GM04503 (cell line): ENCODE measurements at regions not wholly inside any gene's neighbourhood (a gene's known extent, or its start where the extent isn't known, plus 50 kb on each side); places are given as distances from the start of the nearest gene placed in this dataset.
A peak's percentile ranks its signal among the peaks of the same experiment; 100 is the strongest.
"Not testable (repeated sequence)": the region's sequence is repeated elsewhere in the genome, so short reads cannot be mapped to it uniquely, and the experiment has no call there.

Experiments used
- DNase-seq: peaks from one replicate; pipeline ENCODE4 v3.0.0-alpha.2; 2012; ENCODE audit warnings: low read depth

- DNase-seq: no peak
Observed at GRCh38 chr21:27061770-27062169, 94.9 kb upstream of the ADAMTS5 start.

GRCh38 chr21:27060190-27060589, 93.3 kb upstream of the ADAMTS5 start:
- DNase-seq: no peak

DNA sequence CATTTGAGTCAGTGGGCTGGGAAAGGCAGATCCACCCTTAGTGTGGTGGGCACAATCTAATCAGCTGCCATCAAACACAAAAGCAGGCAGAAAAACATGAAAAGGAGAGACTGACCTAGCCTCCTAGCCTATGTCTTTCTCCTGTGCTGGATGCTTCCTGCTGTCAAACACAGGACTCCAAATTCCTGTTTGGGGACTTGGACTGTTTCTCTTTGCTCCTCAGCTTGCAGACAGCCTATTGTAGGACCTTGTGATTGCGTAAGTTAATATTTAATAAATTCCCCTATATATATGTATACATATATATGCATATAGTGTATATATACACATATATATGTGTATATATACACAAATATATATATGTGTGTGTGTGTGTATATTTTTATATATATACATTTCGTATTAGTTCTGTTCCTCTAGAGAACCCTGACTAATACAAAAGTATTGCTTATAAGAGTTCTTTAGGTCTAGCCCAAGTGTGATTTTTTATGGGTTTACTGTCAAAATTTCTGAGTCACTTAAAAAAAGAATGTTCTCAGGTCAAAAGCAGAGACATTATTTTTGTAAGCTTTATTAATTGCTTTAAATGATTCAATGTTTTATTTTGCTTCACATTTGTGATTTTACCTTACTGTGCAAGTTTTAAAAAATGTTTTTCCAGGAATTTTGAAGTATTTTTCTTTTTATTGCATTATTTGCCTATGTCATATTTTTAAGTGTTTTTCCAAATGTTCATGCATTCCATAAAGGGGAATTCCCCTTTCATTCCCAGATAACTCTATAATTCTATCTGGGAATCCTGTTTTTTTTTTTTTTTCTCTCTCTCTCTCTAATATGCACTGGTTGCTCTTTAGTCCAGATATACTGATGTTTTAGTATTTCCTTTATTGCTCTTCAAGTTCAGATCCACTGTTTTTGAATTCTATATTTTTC, 92.1 kb upstream of the ADAMTS5 start:
- no peak for DNase-seq

DNA sequence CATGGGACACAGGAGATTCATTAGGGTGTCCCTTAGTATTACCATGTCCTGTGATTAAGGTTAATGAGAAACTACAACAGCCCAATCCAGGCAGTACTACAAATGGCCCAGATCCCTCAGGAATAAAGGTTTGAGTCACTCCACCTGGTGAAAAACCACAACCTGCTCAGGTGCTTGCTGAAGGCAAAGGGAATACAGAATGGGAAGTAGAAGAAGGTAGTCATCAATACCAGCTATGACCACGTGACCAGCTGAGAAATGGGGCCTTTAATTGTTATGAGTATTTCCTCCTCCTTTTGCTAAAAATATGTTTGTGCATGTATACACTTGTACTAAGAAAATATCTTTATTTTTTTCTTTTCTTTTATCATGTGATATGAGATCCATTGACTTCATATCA, 91.1 kb upstream of the ADAMTS5 start:
- DNase-seq: no peak

DNA sequence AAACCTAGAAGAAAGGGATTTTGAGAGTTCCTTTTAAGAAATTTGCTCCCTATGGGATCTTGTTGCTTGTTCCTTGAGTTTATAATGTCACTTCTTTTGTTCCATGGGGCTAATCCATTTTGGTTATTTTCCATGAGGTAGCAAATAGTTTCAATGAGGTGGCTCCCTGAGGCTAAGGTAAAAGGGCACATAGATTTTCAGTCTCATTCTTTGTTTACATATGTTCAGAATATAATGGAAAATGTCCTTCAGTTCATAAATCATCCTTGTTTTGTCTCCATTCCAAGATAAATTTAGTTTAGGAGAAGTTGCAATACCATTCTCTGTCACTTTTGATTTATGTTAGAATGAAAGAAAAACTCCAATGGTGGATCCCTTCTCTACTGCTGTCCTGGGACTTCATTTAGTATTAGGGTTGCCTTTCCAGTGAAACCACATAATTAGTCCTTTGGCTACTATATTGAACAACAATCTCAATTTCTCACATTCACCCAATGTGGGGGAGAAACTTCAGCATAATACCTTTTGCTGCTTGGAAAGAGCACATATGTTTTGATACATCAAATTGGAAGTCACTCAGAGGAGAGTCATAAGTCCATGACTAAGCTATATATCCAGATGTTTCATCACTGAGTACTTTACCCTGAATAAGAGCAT, 80.9 kb upstream of the ADAMTS5 start:
- DNase-seq: no peak

- no peak for DNase-seq
Observed at GRCh38 chr21:27047283-27047657, 80.4 kb upstream of the ADAMTS5 start.

DNA sequence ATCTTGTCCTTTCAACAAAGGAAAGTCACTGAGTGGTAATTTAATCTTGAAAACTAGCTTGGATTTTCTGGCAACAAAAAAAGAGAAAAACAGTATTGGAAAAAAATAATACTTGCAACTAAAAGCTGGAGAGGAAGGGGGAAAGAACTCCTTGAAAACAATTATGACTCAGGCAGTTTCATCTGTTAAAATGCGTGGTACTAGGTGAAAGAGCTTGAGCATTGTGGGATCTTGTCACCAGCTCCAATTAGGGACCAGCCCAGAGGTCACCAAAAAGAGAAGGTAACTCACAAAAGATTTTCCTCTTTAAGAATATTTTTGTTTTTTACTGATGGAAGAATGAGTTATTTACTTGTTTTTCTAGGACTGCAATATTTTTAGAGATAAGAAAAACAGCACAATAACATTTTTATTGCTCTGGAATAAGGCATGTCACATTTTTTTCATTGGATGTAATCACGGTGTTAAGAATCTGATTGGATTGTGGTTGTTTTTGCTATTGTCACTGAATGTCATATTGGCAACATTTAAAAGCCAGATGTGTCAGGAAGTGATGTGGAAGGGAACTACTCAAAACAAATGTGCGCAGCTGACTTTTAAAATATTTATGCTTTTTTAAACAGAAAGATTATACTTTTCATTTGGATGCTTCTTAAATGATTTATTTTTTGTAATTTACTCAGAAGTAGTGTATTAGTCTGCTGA, 78.5 kb upstream of the ADAMTS5 start:
- no peak for DNase-seq

DNA sequence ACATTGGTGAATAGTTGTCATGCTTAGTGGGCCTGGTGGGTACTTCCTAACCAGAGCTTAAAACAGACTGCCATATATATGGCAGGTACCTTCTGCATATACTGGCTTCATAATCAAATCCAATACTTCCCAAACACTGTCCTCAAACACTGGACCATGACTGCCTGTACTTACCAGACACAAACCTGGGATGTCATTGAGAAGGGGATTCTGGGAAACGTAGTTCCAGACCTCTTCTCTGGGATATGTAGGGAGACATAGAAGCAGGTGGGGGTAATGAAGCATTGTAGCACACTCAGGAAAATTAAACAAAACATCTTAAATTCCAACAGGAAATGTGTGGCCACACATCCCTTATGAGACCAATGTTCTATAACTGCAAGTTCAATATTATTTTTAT, 76.5 kb upstream of the ADAMTS5 start:
- no peak for DNase-seq

- DNase-seq: no peak
Observed at GRCh38 chr21:27040738-27041469, 74.0 kb upstream of the ADAMTS5 start.

- no peak for DNase-seq
Observed at GRCh38 chr21:27036736-27037301, 69.9 kb upstream of the ADAMTS5 start.

- DNase-seq: no peak
Observed at GRCh38 chr21:27035791-27036190, 68.9 kb upstream of the ADAMTS5 start.

- no peak for DNase-seq
Observed at GRCh38 chr21:27034796-27035195, 67.9 kb upstream of the ADAMTS5 start.

DNA sequence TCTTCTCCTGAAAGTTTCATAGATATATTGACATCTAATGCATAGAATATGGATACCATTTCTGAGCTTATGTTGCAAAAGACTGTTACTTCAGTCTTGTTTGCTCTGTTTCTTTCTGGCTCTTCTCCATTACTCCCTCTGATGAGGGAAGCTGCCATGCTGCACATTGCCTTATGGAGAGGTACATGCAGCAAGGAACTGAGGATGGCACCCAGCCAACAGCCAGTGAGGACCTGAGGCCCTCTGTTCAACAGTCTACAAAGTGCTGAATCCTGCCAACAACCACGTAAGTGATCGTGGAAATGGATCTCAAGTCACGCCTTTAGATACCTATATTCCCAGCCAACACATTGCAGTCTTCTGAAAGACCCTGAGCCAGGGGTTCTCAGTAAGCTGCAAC, 66.6 kb upstream of the ADAMTS5 start:
- no peak for DNase-seq

GRCh38 chr21:27026501-27026900, 59.6 kb upstream of the ADAMTS5 start:
- no peak for DNase-seq

- DNase-seq: not testable (repeated sequence)
Observed at GRCh38 chr21:27025708-27026107, 58.8 kb upstream of the ADAMTS5 start.

DNA sequence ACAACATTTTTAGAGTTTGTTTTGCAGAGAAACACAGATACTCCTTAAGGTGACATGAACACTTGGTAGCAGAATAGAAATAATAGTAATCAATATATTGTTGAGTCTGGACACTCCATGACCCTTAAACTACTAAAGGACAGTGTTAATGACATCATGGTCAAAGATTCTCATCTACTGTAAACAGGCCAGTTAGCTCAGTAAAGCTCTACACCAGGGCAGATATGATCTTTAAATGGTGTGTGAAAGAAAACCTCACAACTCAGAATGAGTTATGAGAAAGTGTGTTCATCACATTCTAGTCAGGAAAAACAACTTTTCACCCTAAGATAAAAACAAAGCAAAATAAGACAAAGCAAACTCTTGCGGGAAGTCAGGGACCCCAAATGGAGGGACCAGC, 58.1 kb upstream of the ADAMTS5 start:
- no peak for DNase-seq

DNA sequence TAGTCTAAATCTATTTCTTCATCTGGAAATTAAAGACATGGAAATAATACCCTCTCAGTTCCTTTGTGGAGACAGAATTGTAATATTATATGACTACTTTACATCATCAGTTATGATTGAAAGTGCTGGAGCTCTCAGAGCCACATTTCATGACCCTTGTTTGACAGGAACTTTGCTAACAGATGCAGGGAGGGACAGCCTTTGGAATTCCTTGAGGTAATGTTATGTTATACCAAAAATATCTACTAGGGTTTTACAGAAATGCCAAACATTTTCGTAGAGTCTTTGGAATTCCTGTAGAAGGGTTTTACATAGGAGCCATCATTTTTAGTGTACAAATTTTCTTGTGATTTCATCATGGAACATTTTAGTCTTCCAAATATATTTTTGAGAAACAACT, 57.4 kb upstream of the ADAMTS5 start:
- peak; percentile 70 for DNase-seq

DNA sequence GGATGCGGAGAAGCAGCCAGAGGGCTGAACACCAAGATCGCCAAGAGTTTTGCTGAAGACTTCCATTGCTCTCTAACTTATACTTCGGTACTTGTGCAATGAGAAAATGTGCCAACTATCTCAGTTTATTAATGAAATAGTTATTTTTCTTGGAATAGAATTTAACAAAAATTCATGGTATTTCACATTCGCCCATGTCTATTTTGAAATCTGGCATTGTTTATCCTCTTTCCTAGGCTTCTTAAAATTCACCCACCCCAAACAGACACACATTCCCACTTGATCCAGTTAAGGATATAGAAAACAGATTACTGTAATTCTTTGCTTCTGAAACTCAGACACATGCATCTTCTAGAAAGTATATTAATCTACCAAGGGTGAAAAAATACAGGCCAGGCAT, 56.3 kb upstream of the ADAMTS5 start:
- no peak for DNase-seq

GRCh38 chr21:27021801-27022200, 54.9 kb upstream of the ADAMTS5 start:
- no peak for DNase-seq

- no peak for DNase-seq
Observed at GRCh38 chr21:27021046-27021445, 54.2 kb upstream of the ADAMTS5 start.

DNA sequence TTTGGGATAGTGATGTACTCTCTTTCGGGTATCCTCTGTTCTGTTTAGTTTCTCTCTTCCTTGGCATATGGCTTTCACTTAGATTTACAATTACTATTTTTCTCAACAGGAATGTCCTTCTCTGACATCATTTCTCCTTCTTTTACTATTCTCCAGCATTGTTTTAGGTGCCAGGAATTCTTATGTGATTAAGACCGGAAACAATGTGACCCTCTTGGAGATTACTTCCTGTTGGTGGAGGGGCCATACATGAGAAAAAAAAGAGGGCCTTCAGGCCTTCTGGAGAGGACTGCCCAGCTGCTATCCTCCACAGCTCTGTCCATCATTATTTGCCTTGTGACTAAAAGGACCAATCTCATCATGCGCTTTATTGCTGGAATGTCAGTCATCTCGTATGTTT, 50.4 kb upstream of the ADAMTS5 start:
- no peak for DNase-seq
